Stomach (tissue), 8 donors: ENCODE measurements at regions not wholly inside any gene's neighbourhood (a gene's known extent, or its start where the extent isn't known, plus 50 kb on each side); places are given as distances from the start of the nearest gene placed in this dataset.
A peak's percentile ranks its signal among the peaks of the same experiment; 100 is the strongest.

Experiments
- DNase-seq, 2 donors: peaks; one replicate each; pipeline versions ENCODE4 v3.0.0 to v3.0.0-alpha.2; 2013 to 2019
- H3K27ac ChIP-seq, 5 donors: fragments of 200-600 bp in 4 of 5; sonication (generic) in 4 of 5; one replicate each; pipeline ENCODE4 v1.5.1; 2013 to 2019; ENCODE audit warnings: mild to moderate bottlenecking in 1 of 5, moderate library complexity in 1 of 5
- H3K27me3 ChIP-seq, 3 donors: fragments of 200-600 bp; sonication (generic); one replicate each; pipeline ENCODE4 v1.5.1; 2017 to 2019; ENCODE audit warnings: mixed run types in 1 of 3
- H3K36me3 ChIP-seq, 4 donors: fragments of 200-600 bp; sonication (generic); 1 replicate in 3 of 4; 2 replicates in 1 of 4; pipeline ENCODE4 v1.5.1; 2016 to 2019
- H3K4me1 ChIP-seq, 4 donors: fragments of 200-600 bp; sonication (generic); one replicate each; pipeline ENCODE4 v1.5.1; 2016 to 2019
- H3K4me3 ChIP-seq, 4 donors: fragments of 200-600 bp; sonication (generic) in 3 of 4; one replicate each; pipeline ENCODE4 v1.5.1; 2016 to 2019; ENCODE audit warnings: mild to moderate bottlenecking in 1 of 4
- H3K9me3 ChIP-seq, 4 donors: fragments of 200-600 bp; sonication (generic); one replicate each; pipeline ENCODE4 v1.5.1; 2016 to 2019
- CTCF ChIP-seq, 7 experiments: fragments of 450-650 bp in 4 of 7; fragments of 200-600 bp in 3 of 7; sonication (generic) in 3 of 7; IDR thresholded peaks; one replicate each; pipeline ENCODE4 v1.5.1; 2016 to 2019; ENCODE audit warnings: antibody characterized with exemption in 7 of 7, control low read depth in 2 of 7, mild to moderate bottlenecking in 1 of 7
- EP300 ChIP-seq: sonication (generic); formaldehyde crosslinking; IDR thresholded peaks from one replicate; pipeline ENCODE4 v1.6.1; 2017; ENCODE audit warnings: antibody characterized with exemption
- POLR2A ChIP-seq, 4 donors: fragments of 450-650 bp; IDR thresholded peaks; one replicate each; pipeline ENCODE4 v1.6.1; 2016; ENCODE audit warnings: antibody characterized with exemption in 4 of 4, control low read depth in 2 of 4, mild to moderate bottlenecking in 1 of 4, moderate library complexity in 1 of 4
- POLR2AphosphoS5 ChIP-seq, 3 donors: sonication (generic); formaldehyde crosslinking; IDR thresholded peaks; one replicate each; pipeline ENCODE4 v1.6.1; 2016; ENCODE audit warnings: antibody characterized with exemption in 3 of 3
- WGBS, 5 donors: extraction: QIAGEN DNeasy Blood & Tissue Kit in 3 of 5; methylation state at CpG; one replicate each; pipeline versions ENCODE4 v1.1.5 to v1.1.7; 2013 to 2018; 5-methylcytosine and 5-hydroxymethylcytosine counted together
- intact Hi-C: fragments of 100-400 bp; cut with DNase I; formaldehyde crosslinking; loops from one replicate; pipeline ENCODE4 v1.15.1; 2023; ENCODE audit warnings: low total_unique reads
- donor health status: healthy with polysubstance abuse.
- donor health status: Bipolar disorder and iron deficiency.
- donor health status: healthy.

DNA sequence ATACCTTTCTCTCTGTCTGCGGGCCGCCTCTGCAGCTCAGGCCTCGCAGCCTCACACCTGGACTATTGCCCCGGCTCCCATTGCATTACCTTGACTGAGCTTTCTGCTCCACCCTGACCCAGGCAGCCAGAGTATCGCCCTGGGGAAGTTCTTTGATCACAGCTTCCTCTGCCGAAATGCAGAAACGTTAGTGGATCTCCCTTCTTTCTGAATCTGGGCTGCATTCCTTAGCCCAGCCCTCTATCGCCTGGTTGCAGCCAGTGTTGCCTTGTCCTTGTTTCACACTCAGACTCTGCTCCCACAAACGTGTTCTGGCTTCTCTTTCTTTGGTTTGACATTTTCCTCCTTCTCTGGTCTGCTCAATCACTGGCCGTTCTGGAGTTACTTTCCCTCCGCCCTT is 195.7 kb downstream of the ADAMTS15 start:
- H3K27ac ChIP-seq: peak overlapping the region in 1 of 5 donors; percentile 25
- H3K27me3 ChIP-seq: no peaks in the 10 kb centered on the region
- no peak overlapping the region for H3K4me3 ChIP-seq
- TF ChIP-seq POLR2AphosphoS5 (IDR thresholded peaks at IDR 0.05) (no peak), CTCF (IDR thresholded peaks at IDR 0.05) (no peak), EP300 (no peak)
- H3K9me3 ChIP-seq: no peaks in the 10 kb centered on the region
- intact Hi-C loops: loop anchor here (10.0 kb wide), 1 partner anchor 199 kb away; the partner anchor contains the start of gene ADAMTS15
- DNase-seq: peak; percentile 44 to 60
- peaks cover 14 to 44% (median 24%) of the 10 kb centered on the region in 4 donors for H3K4me1 ChIP-seq
- WGBS, 5 donors: 28 to 56% (median 41%) methylated on average over 11 of the region's 11 CpGs
- H3K36me3 ChIP-seq: no peaks in the 10 kb centered on the region

- TF ChIP-seq POLR2AphosphoS5 (IDR thresholded peaks at IDR 0.05) (peak in 2 of 3 donors; percentile 73 to 77), CTCF (IDR thresholded peaks at IDR 0.05) (no peak), POLR2A (IDR thresholded peaks at IDR 0.05) (no peak), EP300 (no peak)
- peak in 1 of 2 donors; percentile 53 for DNase-seq
- intact Hi-C loops: loop anchor here (10.0 kb wide), 1 partner anchor 201 kb away; the partner anchor contains the start of gene ADAMTS15
- H3K4me3 ChIP-seq: no peak overlapping the region
- no peaks in the 10 kb centered on the region for H3K36me3 ChIP-seq
- H3K9me3 ChIP-seq: no peaks in the 10 kb centered on the region
- H3K27me3 ChIP-seq: no peaks in the 10 kb centered on the region
- 39 to 66% (median 53%) methylated on average over 10 of the region's 10 CpGs for WGBS, 5 donors
- H3K4me1 ChIP-seq: peaks cover 19 to 54% (median 32%) of the 10 kb centered on the region in 4 donors
- H3K27ac ChIP-seq: peak overlapping the region in 4 of 5 donors; percentile 34 to 76 (median 68)
Measured at GRCh38 chr11:130645164-130645842, 196.9 kb downstream of the ADAMTS15 start.

DNA sequence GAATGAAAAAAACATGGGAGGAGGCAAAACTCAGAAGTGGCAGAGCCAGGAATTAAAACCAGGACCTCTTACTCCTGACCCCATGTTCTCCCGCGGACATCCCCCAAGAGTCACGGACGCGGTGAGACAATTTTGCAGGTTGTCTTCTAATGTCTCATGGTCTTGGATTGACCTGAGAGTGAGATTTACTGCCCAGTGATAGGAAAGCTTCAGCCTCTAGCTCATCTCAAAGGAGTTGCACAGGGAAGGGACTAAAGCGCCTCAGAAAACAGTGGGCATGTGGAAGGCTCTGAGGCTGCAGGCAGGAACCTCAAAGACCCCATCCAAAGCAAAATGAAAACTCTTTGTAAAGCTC is 197.4 kb downstream of the ADAMTS15 start:
- 55 to 80% (median 57%) methylated on average over 6 of the region's 6 CpGs for WGBS, 5 donors
- peak overlapping the region in 2 of 5 donors; percentile 35 to 76 for H3K27ac ChIP-seq
- peaks cover 24 to 59% (median 37%) of the 10 kb centered on the region in 4 donors for H3K4me1 ChIP-seq
- H3K36me3 ChIP-seq: no peaks in the 10 kb centered on the region
- H3K9me3 ChIP-seq: no peaks in the 10 kb centered on the region
- no peak for DNase-seq
- H3K27me3 ChIP-seq: no peaks in the 10 kb centered on the region
- TF ChIP-seq EP300 (no peak), POLR2AphosphoS5 (IDR thresholded peaks at IDR 0.05) (no peak), POLR2A (IDR thresholded peaks at IDR 0.05) (no peak), CTCF (IDR thresholded peaks at IDR 0.05) (no peak)
- intact Hi-C loops: loop anchor here (10.0 kb wide), 1 partner anchor 201 kb away; the partner anchor contains the start of gene ADAMTS15
- H3K4me3 ChIP-seq: no peak overlapping the region

- peaks cover 24 to 68% (median 42%) of the 10 kb centered on the region in 4 donors for H3K4me1 ChIP-seq
- H3K9me3 ChIP-seq: no peaks in the 10 kb centered on the region
- H3K27ac ChIP-seq: no peak overlapping the region
- whole genome bisulfite sequencing, 5 donors: 62 to 77% (median 71%) methylated on average over 3 of the region's 3 CpGs
- H3K27me3 ChIP-seq: no peaks in the 10 kb centered on the region
- DNase-seq: no peak
- intact Hi-C loops: loop anchor here (10.0 kb wide), 1 partner anchor 202 kb away; the partner anchor contains the start of gene ADAMTS15
- no peaks in the 10 kb centered on the region for H3K36me3 ChIP-seq
- no peak for TF ChIP-seq EP300
- TF ChIP-seq CTCF (IDR thresholded peaks at IDR 0.05): no peak
- no peak for TF ChIP-seq POLR2A (IDR thresholded peaks at IDR 0.05)
- TF ChIP-seq POLR2AphosphoS5 (IDR thresholded peaks at IDR 0.05): no peak
- no peak overlapping the region for H3K4me3 ChIP-seq
Measured at GRCh38 chr11:130646881-130647280, 198.4 kb downstream of the ADAMTS15 start.
